H1 (cell line): ENCODE measurements at regions not wholly inside any gene's neighbourhood (a gene's known extent, or its start where the extent isn't known, plus 50 kb on each side); places are given as distances from the start of the nearest gene placed in this dataset.

Experiments
- CTCF ChIA-PET: fragments of 300-600 bp; sonication (Branson Sonifier 250); formaldehyde crosslinking; loops from one replicate; lab custom pipeline; 2021; ENCODE audit not compliant: partially characterized antibody; lab: Charles Lee
- POLR2A ChIA-PET: fragments of 300-600 bp; sonication (Branson Sonifier 250); formaldehyde crosslinking; loops from one replicate; lab custom pipeline; 2021; ENCODE audit warnings: inconsistent platforms; ENCODE audit not compliant: partially characterized antibody; lab: Charles Lee
- DNase-seq, 2 experiments: peaks; one replicate each; pipeline versions ENCODE4 v3.0.0 to v3.0.0-alpha.2; 2010 to 2022; ENCODE audit warnings: low spot score in 2 of 2, low read depth in 1 of 2, mixed read lengths in 1 of 2
- FAIRE-seq: peaks from 2 replicates; lab custom pipeline; 2011; peaks lifted over from hg19 to GRCh38; lab: Jason Lieb, UNC
- H2AFZ ChIP-seq: 2 replicates; pipeline ENCODE4 v1.8.1; 2012; ENCODE audit warnings: low read length, inconsistent platforms
- H2AK5ac ChIP-seq: 2 replicates; pipeline ENCODE4 v1.6.1; 2013; ENCODE audit warnings: low read depth, low read length
- H2BK120ac ChIP-seq: replicated peaks from 2 replicates; pipeline ENCODE3; 2013; ENCODE audit warnings: low read depth, low read length, inconsistent platforms
- H2BK12ac ChIP-seq: 2 replicates; pipeline ENCODE4 v1.6.1; 2013; ENCODE audit warnings: low read depth, low read length
- H2BK15ac ChIP-seq: 2 replicates; pipeline ENCODE4 v1.6.1; 2013; ENCODE audit warnings: low read length
- H2BK20ac ChIP-seq: 2 replicates; pipeline ENCODE4 v1.6.1; 2013; ENCODE audit warnings: low read length
- H2BK5ac ChIP-seq: 2 replicates; pipeline ENCODE4 v1.6.1; 2013; ENCODE audit warnings: low read depth, low read length
- H3K14ac ChIP-seq: 2 replicates; pipeline ENCODE4 v1.6.1; 2013; ENCODE audit warnings: inconsistent platforms; ENCODE audit not compliant: insufficient read length
- H3K18ac ChIP-seq: 2 replicates; pipeline ENCODE4 v1.6.1; 2013; ENCODE audit warnings: low read length; ENCODE audit errors: extremely low read depth
- H3K23ac ChIP-seq: 2 replicates; pipeline ENCODE4 v1.6.1; 2013; ENCODE audit warnings: inconsistent platforms; ENCODE audit not compliant: insufficient read length
- H3K23me2 ChIP-seq: 2 replicates; pipeline ENCODE4 v1.6.1; 2013; ENCODE audit warnings: low read depth, low read length
- H3K27ac ChIP-seq: 2 replicates; pipeline ENCODE4 v1.6.1; 2011; ENCODE audit warnings: low read depth, low read length, inconsistent platforms
- H3K27me3 ChIP-seq, 4 experiments: replicated peaks in 1 of 4; 1 replicate in 1 of 4; 2 replicates in 3 of 4; pipeline versions ENCODE4 v1.6.1 to v1.8.1; 2011 to 2013; ENCODE audit warnings: low read length in 3 of 4, mild to moderate bottlenecking in 3 of 4, inconsistent platforms in 2 of 4, mixed read lengths in 2 of 4, moderate library complexity in 1 of 4; ENCODE audit not compliant: control insufficient read depth in 3 of 4, insufficient read depth in 3 of 4; ENCODE audit errors: extremely low read depth in 1 of 4
- H3K36me3 ChIP-seq, 4 experiments: 2 replicates each; pipeline versions ENCODE4 v1.6.1 to v1.8.1; 2011 to 2013; ENCODE audit warnings: mild to moderate bottlenecking in 4 of 4, low read length in 3 of 4, moderate library complexity in 2 of 4, control low read depth in 1 of 4, inconsistent platforms in 1 of 4; ENCODE audit not compliant: insufficient read depth in 4 of 4, control insufficient read depth in 2 of 4
- H3K4ac ChIP-seq: replicated peaks from 2 replicates; pipeline ENCODE3; 2013; ENCODE audit warnings: low read length, low read depth, mixed read lengths, inconsistent platforms; ENCODE audit not compliant: insufficient read length
- H3K4me1 ChIP-seq, 4 experiments: replicated peaks in 1 of 4; 1 replicate in 1 of 4; 2 replicates in 3 of 4; pipeline versions ENCODE4 v1.6.1 to v1.8.1; 2011 to 2013; ENCODE audit warnings: low read length in 3 of 4, inconsistent platforms in 2 of 4, mixed read lengths in 1 of 4; ENCODE audit not compliant: insufficient read depth in 4 of 4, control insufficient read depth in 3 of 4
- H3K4me2 ChIP-seq, 2 experiments: 2 replicates each; pipeline versions ENCODE4 v1.6.1 to v1.8.1; 2011 to 2013; ENCODE audit warnings: low read depth in 2 of 2, low read length in 2 of 2, control low read depth in 1 of 2, inconsistent platforms in 1 of 2, mild to moderate bottlenecking in 1 of 2; ENCODE audit not compliant: insufficient read depth in 1 of 2
- H3K4me3 ChIP-seq, 4 experiments: fragments of 200-600, 300-600 bp in 1 of 4; sonication (generic), shearing (Covaris generic), sonication (Bioruptor Twin) in 1 of 4; 2 replicates each; pipeline versions ENCODE4 v1.5.1 to v1.8.1; 2011 to 2016; ENCODE audit warnings: low read length in 4 of 4, low read depth in 3 of 4, control low read depth in 2 of 4, inconsistent platforms in 2 of 4, mild to moderate bottlenecking in 2 of 4, mixed read lengths in 1 of 4, moderate library complexity in 1 of 4; ENCODE audit not compliant: insufficient read depth in 2 of 4; ENCODE audit errors: extremely low read depth in 1 of 4
- H3K56ac ChIP-seq: replicated peaks from 2 replicates; pipeline ENCODE3; 2013; ENCODE audit warnings: low read depth, mild to moderate bottlenecking, mixed read lengths, low read length, inconsistent platforms; ENCODE audit not compliant: insufficient read length
- H3K79me1 ChIP-seq: 2 replicates; pipeline ENCODE4 v1.6.1; 2013; ENCODE audit warnings: low read depth, low read length, control low read depth
- H3K79me2 ChIP-seq, 2 experiments: 2 replicates each; pipeline versions ENCODE4 v1.6.1 to v1.8.1; 2012 to 2013; ENCODE audit warnings: low read length in 2 of 2, mild to moderate bottlenecking in 2 of 2, inconsistent platforms in 1 of 2; ENCODE audit not compliant: insufficient read depth in 2 of 2, control insufficient read depth in 1 of 2
- H3K9ac ChIP-seq, 4 experiments: replicated peaks in 1 of 4; 1 replicate in 1 of 4; 2 replicates in 3 of 4; pipeline versions ENCODE4 v1.6.1 to v1.8.1; 2011 to 2013; ENCODE audit warnings: low read depth in 3 of 4, low read length in 3 of 4, control low read depth in 2 of 4, mild to moderate bottlenecking in 2 of 4, moderate library complexity in 2 of 4, inconsistent platforms in 1 of 4; ENCODE audit errors: extremely low read depth in 1 of 4
- H3K9me3 ChIP-seq, 2 experiments: 2 replicates each; pipeline versions ENCODE4 v1.6.1 to v1.8.1; 2012 to 2013; ENCODE audit warnings: mild to moderate bottlenecking in 2 of 2, moderate library complexity in 2 of 2, control low read depth in 1 of 2, inconsistent platforms in 1 of 2, low read depth in 1 of 2, low read length in 1 of 2, mixed read lengths in 1 of 2; ENCODE audit not compliant: insufficient read depth in 2 of 2
- H4K20me1 ChIP-seq, 2 experiments: replicated peaks in 1 of 2; 2 replicates each; pipeline versions ENCODE3 to v1.8.1; 2011 to 2013; ENCODE audit warnings: inconsistent platforms in 2 of 2, low read length in 2 of 2, mild to moderate bottlenecking in 1 of 2; ENCODE audit not compliant: insufficient read depth in 2 of 2, control insufficient read depth in 1 of 2
- H4K5ac ChIP-seq: 2 replicates; pipeline ENCODE4 v1.6.1; 2013; ENCODE audit warnings: low read length, low read depth, mixed read lengths, inconsistent platforms; ENCODE audit not compliant: insufficient read length
- H4K8ac ChIP-seq: 2 replicates; pipeline ENCODE4 v1.8.0; 2013; ENCODE audit warnings: mild to moderate bottlenecking, moderate library complexity, low read length, inconsistent platforms; ENCODE audit not compliant: insufficient read depth; ENCODE audit errors: extremely low read depth
- H4K91ac ChIP-seq: replicated peaks from 2 replicates; pipeline ENCODE3; 2013; ENCODE audit warnings: low read length, mixed read lengths, inconsistent platforms; ENCODE audit not compliant: insufficient read length
- ASH2L ChIP-seq: fragments of 200-600, 300-600 bp; sonication (generic); IDR thresholded peaks from one replicate; pipeline ENCODE4 v1.7.1; 2017; ENCODE audit warnings: low read length
- CTCF ChIP-seq, 3 experiments: IDR thresholded peaks; 1 replicate in 2 of 3; 2 replicates in 1 of 3; pipeline versions ENCODE4 v1.5.1 to v1.6.1; 2011; ENCODE audit warnings: low read length in 3 of 3, mild to moderate bottlenecking in 3 of 3, inconsistent platforms in 2 of 3, low read depth in 1 of 3, moderate library complexity in 1 of 3; ENCODE audit not compliant: insufficient read depth in 1 of 3; ENCODE audit errors: control extremely low read depth in 1 of 3
- EP300 ChIP-seq, 2 experiments: IDR thresholded peaks; 1 replicate in 1 of 2; 2 replicates in 1 of 2; pipeline ENCODE4 v1.6.1; 2011 to 2012; ENCODE audit warnings: low read depth in 2 of 2, low read length in 2 of 2, mild to moderate bottlenecking in 2 of 2, borderline replicate concordance in 1 of 2, inconsistent platforms in 1 of 2, moderate library complexity in 1 of 2
- HDAC2 ChIP-seq, 2 experiments: fragments of 300-600 bp in 1 of 2; sonication (generic) in 1 of 2; IDR thresholded peaks; 2 replicates each; pipeline ENCODE4 v1.6.1; 2011 to 2012; ENCODE audit warnings: low read depth in 2 of 2, low read length in 2 of 2, mild to moderate bottlenecking in 2 of 2, moderate library complexity in 2 of 2, borderline replicate concordance in 1 of 2, inconsistent platforms in 1 of 2
- RAD21 ChIP-seq, 2 experiments: IDR thresholded peaks in 1 of 2; conservative IDR thresholded peaks in 1 of 2; 2 replicates each; pipeline ENCODE4 v1.6.1; 2011; ENCODE audit warnings: low read depth in 2 of 2, low read length in 2 of 2, improper control_type of control experiment in 1 of 2, inconsistent platforms in 1 of 2, mild to moderate bottlenecking in 1 of 2, moderate library complexity in 1 of 2
- RNF2 ChIP-seq: fragments of 200-900, 300-1000 bp; sonication (generic); IDR thresholded peaks from 2 replicates; pipeline ENCODE4 v1.7.1; 2016; ENCODE audit warnings: borderline replicate concordance, low read depth, mild to moderate bottlenecking, antibody characterized with exemption, low read length; ENCODE audit not compliant: poor library complexity, severe bottlenecking; ENCODE audit errors: missing control alignments
- SRF ChIP-seq: IDR thresholded peaks from 2 replicates; pipeline ENCODE4 v1.6.1; 2011; ENCODE audit warnings: mild to moderate bottlenecking, low read depth, low read length, moderate library complexity
- TAF1 ChIP-seq: IDR thresholded peaks from 2 replicates; pipeline ENCODE4 v1.6.1; 2011; ENCODE audit warnings: mild to moderate bottlenecking, low read depth, low read length
- TBP ChIP-seq: IDR thresholded peaks from 2 replicates; pipeline ENCODE4 v1.6.1; 2011; ENCODE audit warnings: low read depth, low read length, improper control_type of control experiment
- TCF12 ChIP-seq: IDR thresholded peaks from 2 replicates; pipeline ENCODE4 v1.6.1; 2011; ENCODE audit warnings: low read depth, mild to moderate bottlenecking, low read length
- TEAD4 ChIP-seq: IDR thresholded peaks from 2 replicates; pipeline ENCODE4 v1.6.1; 2012; ENCODE audit warnings: low read depth, low read length, inconsistent platforms, mixed read lengths
- WGBS, 2 experiments: shearing (Covaris generic) in 1 of 2; methylation state at CpG; one replicate each; pipeline versions ENCODE4 v1.1.6 to v1.1.7; 2013 to 2015; ENCODE audit warnings: low lambda C conversion rate in 2 of 2, mixed read lengths in 2 of 2, inconsistent platforms in 1 of 2, low coverage in 1 of 2, missing lambda C conversion rate in 1 of 2; ENCODE audit not compliant: insufficient replicate concordance in 2 of 2, insufficient coverage in 1 of 2, insufficient read length in 1 of 2; ENCODE audit errors: extremely low coverage in 1 of 2, missing lambda C conversion rate in 1 of 2; 5-methylcytosine and 5-hydroxymethylcytosine counted together

DNA sequence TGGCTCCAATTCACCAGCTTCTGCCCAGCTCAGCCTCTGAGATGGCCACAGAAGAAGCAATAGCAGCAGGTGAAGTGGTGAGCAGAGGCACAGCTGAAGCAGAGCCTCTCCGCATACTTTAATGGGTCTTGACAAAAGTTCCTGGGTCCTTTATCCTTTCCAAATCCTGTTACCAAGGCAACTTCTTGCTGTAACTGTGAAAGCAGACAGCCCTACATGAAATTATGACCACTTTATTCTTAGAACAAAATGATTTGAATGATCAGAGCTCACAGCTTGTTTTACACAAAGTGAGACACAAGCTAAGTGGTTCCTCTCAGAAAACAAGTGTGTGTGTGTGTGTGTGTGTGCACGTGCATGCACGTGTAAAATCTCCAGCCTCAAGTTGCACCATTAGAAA is 245.6 kb downstream of the HTR7 start:
- Histone ChIP-seq H2BK120ac (no peak overlapping the region), H3K9me3 (no peaks in the 10 kb centered on the region), H3K4me2 (no peak overlapping the region), H3K9ac (no peak overlapping the region), H2BK5ac (no peak overlapping the region), H3K56ac (no peak overlapping the region), H2BK12ac (no peak overlapping the region), H2BK20ac (no peak overlapping the region), H3K27ac (no peak overlapping the region), H3K23ac (no peak overlapping the region), H4K5ac (no peak overlapping the region), H3K36me3 (no peaks in the 10 kb centered on the region), H4K91ac (no peak overlapping the region), H3K79me1 (no peaks in the 10 kb centered on the region), H2AFZ (no peak overlapping the region), H3K18ac (no peak overlapping the region), H4K20me1 (no peaks in the 10 kb centered on the region), H3K23me2 (no peaks in the 10 kb centered on the region), H2BK15ac (no peak overlapping the region), H3K14ac (no peak overlapping the region), H3K4me3 (no peak overlapping the region), H3K27me3 (no peaks in the 10 kb centered on the region), H3K4ac (no peak overlapping the region), H3K4me1 (no peaks in the 10 kb centered on the region), H2AK5ac (no peak overlapping the region), H4K8ac (no peak overlapping the region), H3K79me2 (no peaks in the 10 kb centered on the region)
- DNase-seq, result no peak
- 85% methylated on average over 3 of the region's 3 CpGs; no CpG with 5 or more reads in 1 of the 2 experiments for WGBS, 2 experiments
- FAIRE-seq, result no peak
- ChIA-PET POLR2A (no interaction called here), CTCF (interaction anchor here (0.6 to 1.1 kb wide), 6 partner anchors 13 to 809 kb away, joined by 3 to 5 read pairs (median 3); no protein-coding TSS in a partner anchor)
- TF ChIP-seq RAD21 (IDR thresholded peaks at IDR 0.05 in 1 of 2, conservative IDR thresholded peaks at IDR 0.05 in 1 of 2; ENCODE audit: low read depth in 2 of 2, low read length in 2 of 2), result no peak
- TF ChIP-seq TAF1, result no peak
- TF ChIP-seq TEAD4, result no peak
- TF ChIP-seq CTCF (IDR thresholded peaks at IDR 0.05; ENCODE audit: control extremely low read depth in 1 of 3, insufficient read depth in 1 of 3, low read depth in 1 of 3, low read length in 3 of 3), result no peak
- no peak for TF ChIP-seq TBP
- no peak for TF ChIP-seq ASH2L
- no peak for TF ChIP-seq RNF2
- no peak for TF ChIP-seq HDAC2 (IDR thresholded peaks at IDR 0.05; ENCODE audit: borderline replicate concordance in 1 of 2, low read depth in 2 of 2, low read length in 2 of 2)
- no peak for TF ChIP-seq TCF12
- no peak for TF ChIP-seq EP300 (IDR thresholded peaks at IDR 0.05; ENCODE audit: borderline replicate concordance in 1 of 2, low read depth in 2 of 2, low read length in 2 of 2)
- TF ChIP-seq SRF, result no peak
